GM19238 (cell line): ENCODE measurements at regions not wholly inside any gene's neighbourhood (a gene's known extent, or its start where the extent isn't known, plus 50 kb on each side); places are given as distances from the start of the nearest gene placed in this dataset.

Experiments
- DNase-seq: peaks from one replicate; pipeline ENCODE4 v3.0.0; 2011; ENCODE audit warnings: low spot score; ENCODE audit not compliant: insufficient read length

- no peak for DNase-seq
These were observed 131.5 kb downstream of the FAM161A start for GRCh38 chr2:61722318-61722717.

GRCh38 chr2:61721382-61721781, 132.5 kb downstream of the FAM161A start:
- DNase-seq = no peak

GRCh38 chr2:61720911-61721310, 132.9 kb downstream of the FAM161A start:
- no peak for DNase-seq

- DNase-seq = no peak
These were observed 134.9 kb downstream of the FAM161A start for GRCh38 chr2:61718965-61719364.

- DNase-seq = no peak
These were observed 138.4 kb downstream of the FAM161A start for GRCh38 chr2:61715506-61715905.

GRCh38 chr2:61714210-61714609, 139.7 kb downstream of the FAM161A start:
- no peak for DNase-seq

GRCh38 chr2:61713457-61713856, 140.4 kb downstream of the FAM161A start:
- DNase-seq = no peak

- no peak for DNase-seq
These were observed 141.8 kb downstream of the FAM161A start for GRCh38 chr2:61712060-61712459.

GRCh38 chr2:61710711-61711110, 143.1 kb downstream of the FAM161A start:
- no peak for DNase-seq

GRCh38 chr2:61707984-61708852, 145.6 kb downstream of the FAM161A start:
- peak; percentile 47 for DNase-seq

- no peak for DNase-seq
These were observed 148.2 kb downstream of the FAM161A start for GRCh38 chr2:61705625-61706024.

GRCh38 chr2:61704364-61704763, 149.5 kb downstream of the FAM161A start:
- DNase-seq = no peak

GRCh38 chr2:61702088-61702467, 151.8 kb downstream of the FAM161A start:
- DNase-seq = no peak

- DNase-seq = no peak
These were observed 153.4 kb downstream of the FAM161A start for GRCh38 chr2:61700464-61700863.

- DNase-seq = peak; percentile 68
These were observed 156.4 kb upstream of the XPO1 start for GRCh38 chr2:61694312-61695274.

GRCh38 chr2:61693744-61694143, 155.6 kb upstream of the XPO1 start:
- no peak for DNase-seq

- no peak for DNase-seq
These were observed 152.0 kb upstream of the XPO1 start for GRCh38 chr2:61690078-61690596.

- DNase-seq = no peak
These were observed 151.4 kb upstream of the XPO1 start for GRCh38 chr2:61689568-61689967.

- no peak for DNase-seq
These were observed 150.5 kb upstream of the XPO1 start for GRCh38 chr2:61688369-61689334.

- DNase-seq = no peak
These were observed 140.9 kb upstream of the XPO1 start for GRCh38 chr2:61679096-61679495.

- no peak for DNase-seq
These were observed 139.8 kb upstream of the XPO1 start for GRCh38 chr2:61677942-61678341.
